Mesothelial cell of epicardium (in vitro differentiated cells): ENCODE measurements at regions not wholly inside any gene's neighbourhood (a gene's known extent, or its start where the extent isn't known, plus 50 kb on each side); places are given as distances from the start of the nearest gene placed in this dataset.
A peak's percentile ranks its signal among the peaks of the same experiment; 100 is the strongest.

Experiments used
- DNase-seq, 2 experiments: peaks; one replicate each; pipeline ENCODE4 v3.0.0; 2021; ENCODE audit warnings: low spot score in 2 of 2; ENCODE audit not compliant: unreplicated experiment in 2 of 2
- H3K27ac Mint-ChIP-seq: 2 replicates; pipeline ENCODE4 v1.8.0; 2021; ENCODE audit warnings: mixed read lengths
- H3K27me3 Mint-ChIP-seq: 2 replicates; pipeline ENCODE4 v1.8.0; 2021; ENCODE audit warnings: low read depth, mixed read lengths
- H3K36me3 Mint-ChIP-seq: 2 replicates; pipeline ENCODE4 v1.8.0; 2021; ENCODE audit warnings: mixed read lengths
- H3K4me1 Mint-ChIP-seq: 2 replicates; pipeline ENCODE4 v1.8.0; 2021; ENCODE audit warnings: mixed read lengths
- H3K4me3 Mint-ChIP-seq: 2 replicates; pipeline ENCODE4 v1.8.0; 2021; ENCODE audit warnings: mild to moderate bottlenecking, moderate library complexity, mixed read lengths
- H3K9me3 Mint-ChIP-seq: 2 replicates; pipeline ENCODE4 v1.8.0; 2021; ENCODE audit warnings: mixed read lengths
- CTCF ChIP-seq: fragments of 200-600 bp; sonication (generic); IDR thresholded peaks from one replicate; pipeline ENCODE4 v1.5.0; 2021; ENCODE audit warnings: antibody characterized with exemption; ENCODE audit not compliant: unreplicated experiment

- Mint-ChIP-seq H3K36me3 (no peaks in the 10 kb centered on the region), H3K27ac (peak overlapping the region; percentile 72), H3K4me3 (no peak overlapping the region), H3K4me1 (peaks cover 24% of the 10 kb centered on the region), H3K27me3 (no peaks in the 10 kb centered on the region), H3K9me3 (peaks cover 7% of the 10 kb centered on the region)
- TF ChIP-seq CTCF: no peak
- DNase-seq: no peak
Observed at GRCh38 chr18:11284811-11285210, 135.4 kb upstream of the PIEZO2 start.

- Mint-ChIP-seq H3K27me3 (no peaks in the 10 kb centered on the region), H3K4me3 (no peak overlapping the region), H3K9me3 (peaks cover 12% of the 10 kb centered on the region), H3K27ac (peak overlapping the region; percentile 4), H3K36me3 (no peaks in the 10 kb centered on the region), H3K4me1 (peaks cover 22% of the 10 kb centered on the region)
- DNase-seq: no peak
- TF ChIP-seq CTCF: no peak
Observed at GRCh38 chr18:11284349-11284748, 135.0 kb upstream of the PIEZO2 start.

GRCh38 chr18:11283479-11284161 lies 134.3 kb upstream of the PIEZO2 start:
- TF ChIP-seq CTCF: no peak
- Mint-ChIP-seq H3K4me3 (no peak overlapping the region), H3K27me3 (no peaks in the 10 kb centered on the region), H3K9me3 (peaks cover 16% of the 10 kb centered on the region), H3K27ac (peak overlapping the region; percentile 83), H3K4me1 (peaks cover 22% of the 10 kb centered on the region), H3K36me3 (no peaks in the 10 kb centered on the region)
- no peak for DNase-seq

GRCh38 chr18:11279461-11279860 lies 130.1 kb upstream of the PIEZO2 start:
- Mint-ChIP-seq H3K4me1 (peaks cover 8% of the 10 kb centered on the region), H3K27me3 (no peaks in the 10 kb centered on the region), H3K27ac (no peak overlapping the region), H3K9me3 (peaks cover 16% of the 10 kb centered on the region), H3K4me3 (no peak overlapping the region), H3K36me3 (no peaks in the 10 kb centered on the region)
- no peak for TF ChIP-seq CTCF
- DNase-seq: no peak

GRCh38 chr18:11276678-11277077 lies 127.3 kb upstream of the PIEZO2 start:
- no peaks in the 10 kb centered on the region for H3K36me3 Mint-ChIP-seq
- no peak for TF ChIP-seq CTCF

More at GRCh38 chr18:11276678-11277077, 127.3 kb upstream of the PIEZO2 start:
- no peak for DNase-seq
- Mint-ChIP-seq H3K4me1 (peaks cover 11% of the 10 kb centered on the region), H3K27me3 (no peaks in the 10 kb centered on the region), H3K4me3 (no peak overlapping the region), H3K27ac (no peak overlapping the region), H3K9me3 (peaks cover 12% of the 10 kb centered on the region)
